SK-N-MC (cell line): ENCODE measurements at regions not wholly inside any gene's neighbourhood (a gene's known extent, or its start where the extent isn't known, plus 50 kb on each side); places are given as distances from the start of the nearest gene placed in this dataset.

Experiments used
- EZH2 ChIP-seq: fragments of 200-600 bp; sonication (generic); IDR thresholded peaks from one replicate; pipeline ENCODE4 v1.6.1; 2017; ENCODE audit warnings: antibody characterized with exemption
- FOXP2 ChIP-seq: optimal IDR thresholded peaks from 2 replicates; pipeline ENCODE3; 2011; ENCODE audit warnings: mild to moderate bottlenecking, moderate library complexity; ENCODE audit not compliant: insufficient read depth; ENCODE audit errors: extremely low read length, control extremely low read depth
- POLR2AphosphoS5 ChIP-seq: IDR thresholded peaks from 2 replicates; pipeline ENCODE4 v1.6.1; 2012; ENCODE audit warnings: mild to moderate bottlenecking, low read depth, low read length, borderline replicate concordance

DNA sequence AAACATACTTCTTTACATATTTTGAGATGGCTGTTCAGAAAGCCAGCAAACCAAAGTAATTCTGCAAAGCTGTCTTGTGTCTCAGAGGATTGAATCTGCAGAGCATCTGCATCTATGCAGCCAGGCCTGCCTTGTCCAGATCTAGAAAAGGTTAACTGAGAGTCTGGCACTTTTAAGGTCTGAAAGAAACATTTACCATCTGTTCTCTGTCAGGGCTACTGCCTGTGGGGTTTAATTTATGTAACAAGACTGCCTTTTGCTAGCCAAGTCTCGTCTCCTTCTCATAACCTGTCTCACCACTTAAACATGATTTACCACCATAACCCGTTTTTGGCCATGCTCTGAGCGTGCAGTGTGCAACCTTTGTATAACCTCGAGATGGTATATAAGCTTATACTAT lies 194.2 kb downstream of the SYT10 start:
- TF ChIP-seq POLR2AphosphoS5 (no peak), EZH2 (no peak), FOXP2 (no peak)
